H9 (cell line): ENCODE measurements at regions not wholly inside any gene's neighbourhood (a gene's known extent, or its start where the extent isn't known, plus 50 kb on each side); places are given as distances from the start of the nearest gene placed in this dataset.
A peak's percentile ranks its signal among the peaks of the same experiment; 100 is the strongest.

ENCODE experiments used
- DNase-seq: peaks from one replicate; pipeline ENCODE4 v3.0.0-alpha.2; 2017
- H2AFZ ChIP-seq: one replicate; pipeline ENCODE4 v1.6.1; 2013; ENCODE audit warnings: mild to moderate bottlenecking, low read length, control low read depth, moderate library complexity
- H2AK5ac ChIP-seq: 2 replicates; pipeline ENCODE4 v1.6.1; 2013; ENCODE audit warnings: low read length, control low read depth, mixed read lengths; ENCODE audit not compliant: insufficient read length
- H2BK120ac ChIP-seq: one replicate; pipeline ENCODE4 v1.6.1; 2013; ENCODE audit warnings: low read depth, mild to moderate bottlenecking, low read length, control low read depth, inconsistent platforms; ENCODE audit not compliant: poor library complexity, severe bottlenecking
- H2BK12ac ChIP-seq: 2 replicates; pipeline ENCODE4 v1.6.1; 2013; ENCODE audit warnings: low read length, control low read depth, mixed read lengths, low read depth; ENCODE audit not compliant: insufficient read length
- H2BK15ac ChIP-seq: 2 replicates; pipeline ENCODE4 v1.6.1; 2013; ENCODE audit warnings: low read depth, low read length, control low read depth
- H2BK20ac ChIP-seq: one replicate; pipeline ENCODE4 v1.6.1; 2013; ENCODE audit warnings: low read depth, mild to moderate bottlenecking, low read length, control low read depth, inconsistent platforms; ENCODE audit not compliant: poor library complexity, severe bottlenecking
- H2BK5ac ChIP-seq: 2 replicates; pipeline ENCODE4 v1.6.1; 2013; ENCODE audit warnings: low read length, control low read depth, mixed read lengths; ENCODE audit not compliant: insufficient read length
- H3K14ac ChIP-seq: 2 replicates; pipeline ENCODE4 v1.6.1; 2013; ENCODE audit warnings: low read length, control low read depth; ENCODE audit not compliant: insufficient read depth
- H3K18ac ChIP-seq: 2 replicates; pipeline ENCODE4 v1.6.1; 2013; ENCODE audit warnings: low read depth, mild to moderate bottlenecking, mixed read lengths, low read length, control low read depth; ENCODE audit not compliant: insufficient read length
- H3K23ac ChIP-seq: 2 replicates; pipeline ENCODE4 v1.6.1; 2013; ENCODE audit warnings: low read length, control low read depth, mixed read lengths, low read depth; ENCODE audit not compliant: insufficient read length
- H3K23me2 ChIP-seq: 2 replicates; pipeline ENCODE4 v1.6.1; 2013; ENCODE audit warnings: low read depth, mild to moderate bottlenecking, mixed read lengths, low read length, control low read depth; ENCODE audit not compliant: insufficient read length, poor library complexity, severe bottlenecking
- H3K27ac ChIP-seq: 2 replicates; pipeline ENCODE4 v1.5.1; 2013; ENCODE audit warnings: low read length, control low read depth, mixed read lengths, low read depth; ENCODE audit not compliant: insufficient read length
- H3K27me3 ChIP-seq: 2 replicates; pipeline ENCODE4 v1.6.1; 2013; ENCODE audit warnings: low read length, control low read depth, inconsistent platforms; ENCODE audit not compliant: insufficient read depth
- H3K4ac ChIP-seq: 2 replicates; pipeline ENCODE4 v1.6.1; 2013; ENCODE audit warnings: low read depth, mild to moderate bottlenecking, control low read depth, inconsistent platforms, low read length, moderate library complexity
- H3K4me1 ChIP-seq: 2 replicates; pipeline ENCODE4 v1.6.1; 2013; ENCODE audit warnings: low read length, control low read depth, inconsistent platforms; ENCODE audit not compliant: insufficient read depth
- H3K4me2 ChIP-seq: 2 replicates; pipeline ENCODE4 v1.6.1; 2013; ENCODE audit warnings: low read length, control low read depth, mixed read lengths; ENCODE audit not compliant: insufficient read length, insufficient read depth
- H3K56ac ChIP-seq: 2 replicates; pipeline ENCODE4 v1.6.1; 2013; ENCODE audit warnings: low read depth, mild to moderate bottlenecking, mixed read lengths, low read length, control low read depth; ENCODE audit not compliant: insufficient read length
- H3K79me1 ChIP-seq: 2 replicates; pipeline ENCODE4 v1.6.1; 2013; ENCODE audit warnings: low read depth, mild to moderate bottlenecking, moderate library complexity, low read length, control low read depth, inconsistent platforms; ENCODE audit not compliant: insufficient read depth, poor library complexity, severe bottlenecking
- H3K79me2 ChIP-seq: 2 replicates; pipeline ENCODE4 v1.6.1; 2013; ENCODE audit warnings: low read length, control low read depth, inconsistent platforms; ENCODE audit not compliant: insufficient read depth
- H3K9ac ChIP-seq: 2 replicates; pipeline ENCODE4 v1.6.1; 2013; ENCODE audit warnings: low read length, control low read depth, mixed read lengths; ENCODE audit not compliant: insufficient read length; ENCODE audit errors: extremely low read depth
- H3K9me3 ChIP-seq: one replicate; pipeline ENCODE4 v1.6.1; 2013; ENCODE audit warnings: low read depth, low read length, inconsistent platforms; ENCODE audit not compliant: control insufficient read depth
- H3T11ph ChIP-seq: one replicate; pipeline ENCODE4 v1.6.1; 2013; ENCODE audit warnings: mild to moderate bottlenecking, low read length, control low read depth, inconsistent platforms
- H4K20me1 ChIP-seq: one replicate; pipeline ENCODE4 v1.6.1; 2013; ENCODE audit not compliant: control insufficient read depth, insufficient read length, insufficient read depth
- H4K5ac ChIP-seq: 2 replicates; pipeline ENCODE4 v1.6.1; 2013; ENCODE audit warnings: low read depth, mild to moderate bottlenecking, mixed read lengths, low read length, control low read depth; ENCODE audit not compliant: insufficient read length
- H4K8ac ChIP-seq: replicated peaks from 2 replicates; pipeline ENCODE4 v1.6.1; 2013; ENCODE audit warnings: low read length, control low read depth, mixed read lengths, low read depth; ENCODE audit not compliant: insufficient read length
- H4K91ac ChIP-seq: 2 replicates; pipeline ENCODE4 v1.6.1; 2013; ENCODE audit warnings: low read depth, mild to moderate bottlenecking, moderate library complexity, mixed read lengths, low read length, control low read depth; ENCODE audit not compliant: insufficient read length
- H3K27ac Mint-ChIP-seq, 3 experiments: 2 replicates in 2 of 3; 3 replicates in 1 of 3; pipeline ENCODE4 v1.8.0; 2020 to 2021; ENCODE audit warnings: mixed read lengths in 3 of 3, mild to moderate bottlenecking in 1 of 3, moderate library complexity in 1 of 3
- H3K27me3 Mint-ChIP-seq: 2 replicates; pipeline ENCODE4 v1.8.0; 2021; ENCODE audit warnings: low read depth, mild to moderate bottlenecking, moderate library complexity, mixed read lengths
- H3K36me3 Mint-ChIP-seq, 3 experiments: 2 replicates in 2 of 3; 3 replicates in 1 of 3; pipeline ENCODE4 v1.8.0; 2020 to 2021; ENCODE audit warnings: low read depth in 3 of 3, mixed read lengths in 3 of 3; ENCODE audit not compliant: insufficient read depth in 1 of 3
- H3K4me1 Mint-ChIP-seq, 2 experiments: 2 replicates each; pipeline ENCODE4 v1.8.0; 2020; ENCODE audit warnings: mixed read lengths in 2 of 2
- H3K4me3 Mint-ChIP-seq, 2 experiments: 2 replicates in 1 of 2; 3 replicates in 1 of 2; pipeline ENCODE4 v1.8.0; 2020 to 2021; ENCODE audit warnings: mild to moderate bottlenecking in 2 of 2, mixed read lengths in 2 of 2, moderate library complexity in 1 of 2
- H3K9me3 Mint-ChIP-seq, 2 experiments: 2 replicates in 1 of 2; 3 replicates in 1 of 2; pipeline ENCODE4 v1.8.0; 2020; ENCODE audit warnings: mild to moderate bottlenecking in 2 of 2, mixed read lengths in 2 of 2, moderate library complexity in 1 of 2
- WGBS: extraction: QIAGEN DNeasy Blood & Tissue Kit; methylation state at CpG from one replicate; pipeline ENCODE4 v1.1.7; 2013; ENCODE audit warnings: missing lambda C conversion rate, low lambda C conversion rate, mixed read lengths; ENCODE audit not compliant: insufficient read length; ENCODE audit errors: extremely low coverage; 5-methylcytosine and 5-hydroxymethylcytosine counted together
- TF ChIP-seq, protein P1 (sequence below): fragments of 200-600 bp; sonication (generic); conservative IDR thresholded peaks from 3 replicates; pipeline ENCODE4 v1.8.0; 2021; ENCODE audit warnings: antibody characterized with exemption, mild to moderate bottlenecking

DNA sequence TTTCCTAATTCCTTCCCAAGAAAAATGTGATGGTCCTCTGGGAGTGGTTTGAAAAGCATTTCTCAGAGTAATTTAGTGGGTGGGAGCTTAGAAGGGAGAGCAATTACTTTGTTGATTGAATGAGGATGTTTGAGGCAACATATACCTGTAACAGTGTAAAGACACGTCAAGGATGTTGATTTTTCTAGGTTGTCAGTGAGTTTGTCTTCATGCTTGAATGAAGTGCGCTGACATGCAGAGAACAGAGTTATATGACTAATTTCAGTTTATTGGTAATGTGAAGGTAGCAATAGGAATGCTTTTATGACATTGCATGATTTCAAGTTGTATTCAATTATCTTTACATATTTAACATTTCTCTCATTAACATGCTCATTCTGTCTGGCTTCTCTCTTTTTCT is 286.9 kb downstream of the NFKBIZ start:
- Histone ChIP-seq H2AK5ac (no peak overlapping the region), H4K5ac (no peak overlapping the region), H4K8ac (no peak overlapping the region), H3K79me2 (no peaks in the 10 kb centered on the region), H2BK5ac (no peak overlapping the region), H4K20me1 (no peaks in the 10 kb centered on the region), H3K23ac (no peak overlapping the region), H3K4me1 (no peaks in the 10 kb centered on the region), H3K79me1 (no peaks in the 10 kb centered on the region), H3K9ac (no peak overlapping the region), H3K14ac (no peak overlapping the region), H2BK120ac (no peak overlapping the region), H4K91ac (no peak overlapping the region), H3K27ac (no peak overlapping the region), H2BK20ac (no peak overlapping the region), H2BK12ac (no peak overlapping the region), H3K27me3 (no peaks in the 10 kb centered on the region), H3K4ac (no peak overlapping the region), H3K9me3 (no peaks in the 10 kb centered on the region), H3K56ac (no peak overlapping the region), H2BK15ac (no peak overlapping the region), H3K23me2 (no peaks in the 10 kb centered on the region), H3T11ph (no peak overlapping the region), H3K18ac (no peak overlapping the region), H3K4me2 (no peak overlapping the region), H2AFZ (no peak overlapping the region)
- WGBS = no CpG with 5 or more reads among the region's 2 CpGs
- TF ChIP-seq, protein P1, sequence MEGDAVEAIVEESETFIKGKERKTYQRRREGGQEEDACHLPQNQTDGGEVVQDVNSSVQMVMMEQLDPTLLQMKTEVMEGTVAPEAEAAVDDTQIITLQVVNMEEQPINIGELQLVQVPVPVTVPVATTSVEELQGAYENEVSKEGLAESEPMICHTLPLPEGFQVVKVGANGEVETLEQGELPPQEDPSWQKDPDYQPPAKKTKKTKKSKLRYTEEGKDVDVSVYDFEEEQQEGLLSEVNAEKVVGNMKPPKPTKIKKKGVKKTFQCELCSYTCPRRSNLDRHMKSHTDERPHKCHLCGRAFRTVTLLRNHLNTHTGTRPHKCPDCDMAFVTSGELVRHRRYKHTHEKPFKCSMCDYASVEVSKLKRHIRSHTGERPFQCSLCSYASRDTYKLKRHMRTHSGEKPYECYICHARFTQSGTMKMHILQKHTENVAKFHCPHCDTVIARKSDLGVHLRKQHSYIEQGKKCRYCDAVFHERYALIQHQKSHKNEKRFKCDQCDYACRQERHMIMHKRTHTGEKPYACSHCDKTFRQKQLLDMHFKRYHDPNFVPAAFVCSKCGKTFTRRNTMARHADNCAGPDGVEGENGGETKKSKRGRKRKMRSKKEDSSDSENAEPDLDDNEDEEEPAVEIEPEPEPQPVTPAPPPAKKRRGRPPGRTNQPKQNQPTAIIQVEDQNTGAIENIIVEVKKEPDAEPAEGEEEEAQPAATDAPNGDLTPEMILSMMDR = no peak
- H3K36me3 Mint-ChIP-seq = no peaks in the 10 kb centered on the region
- no peaks in the 10 kb centered on the region for H3K27me3 Mint-ChIP-seq
- no peaks in the 10 kb centered on the region; a peak in 1 of 4 replicates for H3K4me1 Mint-ChIP-seq
- no peak overlapping the region for H3K4me3 Mint-ChIP-seq
- no peaks in the 10 kb centered on the region for H3K9me3 Mint-ChIP-seq
- no peak for DNase-seq
- H3K27ac Mint-ChIP-seq = peak overlapping the region in 1 of 3 experiments; percentile 92; a peak in 1 of 7 replicates
